Stimulated activated CD8-positive, alpha-beta memory T cell treated with anti-CD3 and anti-CD28 coated beads, Interleukin-2, amount 100 ng/mL, for 1 hour (primary cell): ENCODE measurements at regions not wholly inside any gene's neighbourhood (a gene's known extent, or its start where the extent isn't known, plus 50 kb on each side); places are given as distances from the start of the nearest gene placed in this dataset.
"Not testable (repeated sequence)": the region's sequence is repeated elsewhere in the genome, so short reads cannot be mapped to it uniquely, and the experiment has no call there.

Experiments
- DNase-seq, 2 donors: peaks; one replicate each; pipeline ENCODE4 v3.0.0-alpha.2; 2020; ENCODE audit warnings: low read depth in 2 of 2

DNA sequence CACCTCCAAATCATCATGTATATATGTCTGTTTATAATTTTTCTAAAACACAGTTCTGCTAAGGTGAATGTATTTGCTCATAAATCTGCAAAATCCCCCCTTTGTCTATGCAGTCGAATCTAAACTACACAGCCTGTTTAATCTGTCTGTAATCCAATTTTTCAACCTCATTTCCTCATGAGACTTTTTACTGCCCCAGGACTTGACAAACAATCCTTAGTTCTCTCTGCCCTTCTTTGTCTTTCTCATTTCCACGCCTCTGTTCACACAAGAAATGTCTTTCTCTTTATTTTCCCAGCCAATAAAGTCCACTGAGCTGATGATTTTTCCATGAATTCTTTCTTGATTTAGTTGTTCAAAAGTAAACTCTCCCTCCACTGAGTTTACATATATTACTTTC lies 1154.3 kb downstream of the FAM181B start:
- DNase-seq: no peak

GRCh38 chr11:81578571-81578970 lies 1155.1 kb downstream of the FAM181B start:
- DNase-seq: no peak

GRCh38 chr11:81574301-81574700 lies 1159.4 kb downstream of the FAM181B start:
- no peak for DNase-seq

- no peak for DNase-seq
Measured at GRCh38 chr11:81573367-81573766, 1160.3 kb downstream of the FAM181B start.

DNA sequence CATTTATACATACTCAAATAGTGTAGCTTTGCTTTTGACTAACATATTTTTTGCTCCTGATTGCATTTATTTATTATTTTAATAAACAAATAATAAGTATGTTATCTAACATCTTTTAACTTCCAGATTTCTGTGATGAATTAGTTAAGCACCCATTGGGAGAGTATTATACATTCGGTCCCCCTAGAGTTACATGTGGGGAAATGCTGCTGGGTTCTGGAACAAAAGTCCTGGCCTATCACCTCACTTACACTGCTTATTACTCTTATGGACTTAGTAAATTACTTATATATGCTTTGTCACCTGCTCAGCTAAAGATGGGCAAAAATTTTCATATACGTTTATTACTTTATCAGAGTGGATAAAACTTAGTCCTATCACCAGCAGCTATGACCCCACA lies 1163.0 kb downstream of the FAM181B start:
- DNase-seq: no peak

GRCh38 chr11:81569999-81570398 lies 1163.7 kb downstream of the FAM181B start:
- DNase-seq: no peak

GRCh38 chr11:81568918-81569317 lies 1164.7 kb downstream of the FAM181B start:
- DNase-seq: no peak

DNA sequence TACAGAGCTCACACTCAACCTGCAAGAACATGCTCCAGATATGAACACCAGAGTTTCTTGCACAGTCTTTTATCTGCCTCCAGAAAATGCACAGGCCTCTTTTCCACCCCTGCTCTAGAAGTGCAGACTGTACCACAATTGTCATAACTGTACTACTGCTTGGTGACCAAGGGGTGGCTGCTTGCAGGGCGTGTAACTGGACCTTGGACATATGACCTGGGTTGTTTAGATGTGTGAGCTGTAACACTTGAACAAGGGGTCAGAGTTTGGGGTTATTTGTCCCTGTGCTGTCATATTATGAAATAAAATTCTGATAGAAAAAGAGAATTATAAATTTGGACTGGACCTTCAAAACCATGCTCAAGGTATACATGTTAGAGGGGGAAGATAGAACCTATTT lies 1185.5 kb downstream of the FAM181B start:
- DNase-seq: no peak

- not testable (repeated sequence) for DNase-seq
Measured at GRCh38 chr11:81539806-81540205, 1193.9 kb downstream of the FAM181B start.

DNA sequence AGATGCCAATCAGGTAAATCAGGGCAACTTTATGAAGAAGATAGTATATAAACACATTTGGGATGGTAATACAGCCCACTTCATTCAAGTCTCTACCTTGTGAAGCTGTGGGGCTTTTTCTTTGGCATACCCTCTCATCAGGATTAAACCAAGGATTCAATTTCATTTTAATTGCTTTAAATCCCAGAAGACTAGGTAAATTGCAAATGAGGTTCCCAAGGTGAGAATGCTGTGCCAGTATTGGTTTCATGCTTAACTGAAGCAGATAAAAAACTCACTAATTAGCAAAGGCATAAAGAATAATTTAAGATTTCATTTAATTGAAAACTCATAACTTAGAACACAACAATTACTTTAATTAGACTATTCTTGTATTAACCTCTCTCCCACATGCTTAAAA lies 1218.1 kb downstream of the FAM181B start:
- DNase-seq: no peak

- DNase-seq: no peak
Measured at GRCh38 chr11:81497202-81497804, 1236.4 kb downstream of the FAM181B start.

DNA sequence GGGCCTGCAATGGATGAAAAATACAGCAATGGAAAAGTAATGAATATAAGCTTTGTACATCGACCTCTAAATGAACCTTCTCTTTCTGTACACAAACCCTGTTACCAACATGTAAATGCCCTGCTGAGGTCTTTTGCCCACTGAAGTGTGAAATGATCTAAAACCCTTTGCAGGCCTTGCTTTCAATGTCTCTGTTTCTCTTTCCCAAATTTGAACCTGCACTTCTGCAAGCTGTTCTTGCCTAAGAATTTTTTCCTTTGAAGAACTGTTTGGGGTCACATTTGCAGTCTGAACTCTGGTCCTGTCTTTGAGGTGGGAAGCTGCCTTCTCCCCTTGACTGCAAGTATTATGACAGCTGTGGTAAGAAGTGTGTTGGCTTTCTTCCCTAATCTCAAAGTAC lies 1237.1 kb downstream of the FAM181B start:
- DNase-seq: no peak

DNA sequence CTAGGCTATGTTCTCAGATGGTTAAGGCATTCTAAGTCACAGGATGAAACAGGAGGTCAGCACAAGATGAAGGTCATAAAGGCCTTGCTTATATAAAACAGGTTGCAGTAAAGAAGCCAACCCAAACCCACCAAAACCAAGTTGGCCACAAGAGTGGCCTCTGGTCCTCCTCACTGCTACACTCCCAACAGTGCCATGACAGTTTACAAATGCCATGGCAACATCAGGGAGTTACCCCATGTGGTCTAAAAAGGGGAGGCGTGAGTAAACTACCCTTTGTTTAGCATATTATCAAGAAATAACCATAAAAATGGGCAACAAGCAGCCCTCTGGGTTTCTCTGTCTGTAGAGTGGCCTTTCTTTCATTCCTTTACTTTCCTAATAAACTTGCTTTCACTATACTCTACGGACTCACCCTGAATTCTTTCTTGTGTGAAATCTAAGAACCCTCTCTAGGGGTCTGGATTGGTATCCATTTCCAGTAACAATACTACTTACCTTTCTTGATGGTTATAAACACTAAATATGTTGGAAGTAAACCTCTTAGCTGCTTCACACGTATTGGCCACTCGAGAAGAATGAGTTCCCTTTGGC lies 1237.9 kb downstream of the FAM181B start:
- no peak for DNase-seq

DNA sequence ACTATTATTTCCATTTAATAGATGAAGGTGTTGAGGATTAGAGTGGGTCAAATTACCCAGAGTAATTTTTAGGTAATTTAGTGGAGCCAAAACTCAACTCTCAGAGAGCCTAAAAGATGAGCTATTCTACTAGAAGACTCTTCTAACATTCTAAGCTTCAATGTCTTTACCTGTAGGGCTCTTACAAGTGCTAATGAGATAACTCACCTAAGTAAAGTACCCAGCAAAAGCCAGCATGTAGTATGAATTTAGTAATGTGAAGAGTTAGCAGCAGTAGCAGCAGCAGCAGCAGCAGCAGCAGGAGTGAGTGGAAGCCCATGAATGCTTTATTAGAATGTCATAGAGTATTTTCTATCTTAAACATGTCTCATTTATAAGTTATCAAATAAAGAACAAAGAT lies 1239.2 kb downstream of the FAM181B start:
- DNase-seq: no peak

DNA sequence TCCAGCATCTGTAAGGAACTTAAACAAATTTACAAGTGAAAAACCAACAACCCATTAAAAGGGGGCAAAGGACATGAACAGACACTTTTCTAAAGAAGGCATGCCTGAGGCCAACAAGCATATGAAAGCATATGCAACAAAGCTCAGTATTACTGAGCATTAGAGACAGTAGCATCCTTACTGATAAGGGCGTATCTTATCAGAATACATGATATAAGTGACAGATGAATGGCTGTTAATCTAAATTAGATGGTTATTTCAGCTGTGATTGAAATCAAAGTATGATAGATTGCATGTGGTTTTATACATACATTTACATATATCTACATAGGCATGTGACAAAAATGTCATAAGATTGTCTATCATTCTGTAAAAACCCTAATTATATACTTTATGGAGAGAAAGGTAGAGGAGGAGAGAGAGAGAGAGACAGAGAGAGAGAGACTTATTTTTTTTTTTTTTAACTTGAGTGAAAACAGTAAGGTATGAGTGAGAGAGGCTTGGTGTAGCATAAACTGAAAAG lies 1240.7 kb downstream of the FAM181B start:
- no peak for DNase-seq

GRCh38 chr11:81487109-81487508 lies 1246.6 kb downstream of the FAM181B start:
- DNase-seq: no peak

DNA sequence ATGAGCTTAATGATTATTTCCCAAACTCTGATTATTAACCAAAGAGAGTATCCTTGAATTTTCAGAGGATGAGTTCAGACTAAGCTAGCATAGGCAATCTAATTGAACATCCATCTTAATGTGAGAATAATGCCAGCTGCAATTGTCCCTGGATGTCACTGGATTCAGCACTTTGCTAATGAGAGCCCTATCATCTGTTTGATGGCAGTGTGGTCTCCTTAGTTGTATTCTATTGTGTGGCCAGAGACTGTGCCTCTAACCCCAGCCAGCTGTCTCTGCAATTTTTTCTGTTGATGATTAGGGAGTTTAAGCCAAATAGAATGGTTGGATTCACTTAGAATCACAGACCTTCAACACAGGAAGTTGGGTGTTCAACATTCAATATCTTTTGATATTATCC lies 1249.5 kb downstream of the FAM181B start:
- DNase-seq: no peak

GRCh38 chr11:81477277-81477676 lies 1256.4 kb downstream of the FAM181B start:
- no peak for DNase-seq

DNA sequence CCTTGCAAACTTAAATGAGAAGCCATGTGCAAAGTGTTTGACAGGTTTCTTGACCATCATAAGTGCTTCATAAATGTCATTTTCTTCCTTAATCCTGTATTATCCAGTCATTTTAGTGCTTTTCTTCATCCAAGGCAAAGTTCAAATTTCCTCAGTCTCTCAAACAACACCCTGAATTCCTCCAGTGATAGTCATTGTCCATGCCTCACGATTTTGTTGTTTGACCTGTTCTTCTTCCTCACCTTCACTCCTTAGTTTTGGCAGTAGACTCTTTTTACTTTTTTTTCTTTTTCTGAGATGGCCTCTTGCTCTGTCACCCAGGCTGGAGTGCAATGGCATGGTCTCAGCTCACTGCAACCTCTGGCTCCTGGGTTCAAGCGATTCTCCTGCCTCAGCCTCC lies 1257.3 kb downstream of the FAM181B start:
- DNase-seq: no peak

GRCh38 chr11:81472646-81473045 lies 1261.0 kb downstream of the FAM181B start:
- DNase-seq: no peak

DNA sequence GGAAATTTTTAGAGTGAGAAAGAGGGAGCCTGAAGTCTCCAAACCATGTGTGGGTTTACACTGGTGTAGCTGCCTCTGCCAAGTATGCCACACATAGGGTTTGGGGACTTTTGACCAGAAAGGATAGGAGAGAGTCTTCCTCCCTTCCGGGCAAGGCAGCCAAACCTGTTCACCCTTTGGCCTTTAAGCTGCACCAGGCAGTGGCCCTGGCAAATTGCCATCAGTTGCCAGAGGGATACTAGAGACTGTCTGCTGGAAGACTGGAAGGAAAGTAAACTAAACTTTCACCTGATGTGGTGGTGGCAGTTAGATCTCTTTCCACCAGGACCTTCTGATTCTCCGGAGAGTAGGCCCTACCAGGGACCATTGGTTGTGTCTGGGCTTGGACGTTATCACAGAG lies 1263.2 kb downstream of the FAM181B start:
- no peak for DNase-seq

DNA sequence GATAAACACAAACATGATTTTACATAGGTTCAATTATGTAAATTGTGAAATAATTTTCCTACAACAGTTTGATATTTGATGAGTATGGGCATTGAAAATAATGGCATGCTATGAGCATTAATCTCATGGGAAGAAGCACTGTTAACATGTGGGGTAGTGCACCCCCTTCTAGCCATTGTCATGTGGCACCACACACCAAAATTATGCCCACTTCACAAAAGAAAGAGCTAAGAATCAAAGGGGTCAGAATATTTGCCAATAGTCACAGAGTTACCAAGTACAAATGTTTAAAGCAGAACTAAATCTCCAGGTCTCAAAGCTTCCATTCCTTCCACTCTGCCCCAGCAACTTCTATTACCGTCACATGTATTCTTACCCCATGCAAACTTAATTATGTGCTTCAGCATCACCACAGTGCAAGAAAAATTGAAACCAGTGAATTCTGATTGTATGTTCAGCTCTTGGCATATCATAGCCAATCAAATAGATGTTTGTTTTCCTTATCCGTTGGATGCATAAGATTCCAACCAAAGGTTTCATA lies 1273.8 kb downstream of the FAM181B start:
- no peak for DNase-seq

- DNase-seq: no peak
Measured at GRCh38 chr11:81449588-81450156, 1284.0 kb downstream of the FAM181B start.
